K562 (cell line): ENCODE measurements at regions not wholly inside any gene's neighbourhood (a gene's known extent, or its start where the extent isn't known, plus 50 kb on each side); places are given as distances from the start of the nearest gene placed in this dataset.

ENCODE experiments used
- ATAC-seq: fragments of 200-7000 bp; cut with Tn5 transposase; 3 replicates; pipeline ENCODE4 v1.9.1; 2020; ENCODE audit warnings: moderate library complexity
- BruUV-seq: library from RNA; stranded (reverse); fragments of 400-500 nt; replicated peaks from 2 replicates; lab custom pipeline; 2021; lab: Mats Ljungman, UMichigan
- CTCF ChIA-PET: fragments of 300-600 bp; formaldehyde crosslinking; extraction: SDS; loops from one replicate; lab custom pipeline; 2021; ENCODE audit warnings: low intra/inter-chr PET ratio; lab: Yijun Ruan, JAX
- POLR2A ChIA-PET: fragments of 300-600, 350-650 bp; sonication (Branson Sonifier 250); formaldehyde crosslinking; extraction: SDS; loops from one replicate; lab custom pipeline; 2021; ENCODE audit warnings: antibody characterized with exemption, inconsistent platforms; lab: Yijun Ruan, JAX
- DNase-seq, 4 experiments: peaks; one replicate each; pipeline versions ENCODE4 v3.0.0 to v3.0.0-alpha.2; 2011 to 2018; ENCODE audit warnings: low spot score in 3 of 4, mixed read lengths in 3 of 4; ENCODE audit errors: extremely low read depth in 1 of 4
- FAIRE-seq: peaks from 2 replicates; lab custom pipeline; 2011; peaks lifted over from hg19 to GRCh38; lab: Jason Lieb, UNC
- H2AFZ ChIP-seq: 2 replicates; pipeline ENCODE4 v1.6.0; 2011; ENCODE audit warnings: low read depth, low read length, control low read depth, inconsistent platforms
- H3K27ac ChIP-seq: fragments of 200-600 bp; 3 replicates; pipeline ENCODE4 v1.8.0; 2011; ENCODE audit warnings: low read depth, mild to moderate bottlenecking, control low read depth, inconsistent platforms, low read length, moderate library complexity, mixed read lengths; ENCODE audit errors: extremely low read depth
- H3K27me3 ChIP-seq, 2 experiments: fragments of 300-600 bp in 1 of 2; 2 replicates in 1 of 2; 3 replicates in 1 of 2; pipeline versions ENCODE4 v1.6.0 to v1.8.0; 2011; ENCODE audit warnings: inconsistent platforms in 2 of 2, low read length in 2 of 2, mild to moderate bottlenecking in 1 of 2, mixed read lengths in 1 of 2, moderate library complexity in 1 of 2; ENCODE audit not compliant: control insufficient read depth in 2 of 2, insufficient read depth in 2 of 2
- H3K36me3 ChIP-seq: fragments of 300-600 bp; 3 replicates; pipeline ENCODE4 v1.8.0; 2011; ENCODE audit warnings: mild to moderate bottlenecking, low read length, inconsistent platforms; ENCODE audit not compliant: control insufficient read depth, insufficient read depth
- H3K4me1 ChIP-seq, 2 experiments: fragments of 200-600 bp in 1 of 2; replicated peaks in 1 of 2; 2 replicates in 1 of 2; 3 replicates in 1 of 2; pipeline versions ENCODE4 v1.5.1 to v1.8.0; 2011; ENCODE audit warnings: inconsistent platforms in 2 of 2, low read length in 2 of 2, mild to moderate bottlenecking in 1 of 2, mixed read lengths in 1 of 2, moderate library complexity in 1 of 2; ENCODE audit not compliant: control insufficient read depth in 2 of 2, insufficient read depth in 2 of 2
- H3K4me2 ChIP-seq: 2 replicates; pipeline ENCODE4 v1.6.1; 2011; ENCODE audit warnings: low read length, control low read depth, inconsistent platforms, mixed read lengths; ENCODE audit not compliant: insufficient read depth
- H3K4me3 ChIP-seq: fragments of 200-600 bp; sonication (generic), shearing (Covaris generic); 2 replicates; pipeline ENCODE4 v1.5.1; 2016; ENCODE audit warnings: control low read depth, inconsistent platforms
- H3K79me2 ChIP-seq: fragments of 200-600 bp; 3 replicates; pipeline ENCODE4 v1.8.0; 2011; ENCODE audit warnings: low read length, inconsistent platforms; ENCODE audit not compliant: control insufficient read depth, insufficient read depth
- H3K9ac ChIP-seq, 2 experiments: 2 replicates each; pipeline versions ENCODE4 v1.6.0 to v1.6.1; 2011; ENCODE audit warnings: low read depth in 2 of 2, low read length in 2 of 2, control low read depth in 1 of 2, inconsistent platforms in 1 of 2, mild to moderate bottlenecking in 1 of 2, mixed read lengths in 1 of 2; ENCODE audit not compliant: insufficient read depth in 1 of 2
- H3K9me1 ChIP-seq: one replicate; pipeline ENCODE4 v1.6.0; 2011; ENCODE audit warnings: inconsistent platforms, mild to moderate bottlenecking, low read length, moderate library complexity; ENCODE audit not compliant: control insufficient read depth, insufficient read depth
- H3K9me3 ChIP-seq: replicated peaks from 2 replicates; pipeline ENCODE4 v1.5.1; 2011; ENCODE audit warnings: low read depth, low read length, inconsistent platforms; ENCODE audit not compliant: control insufficient read depth, insufficient read depth
- H4K20me1 ChIP-seq: replicated peaks from 2 replicates; pipeline ENCODE4 v1.6.1; 2011; ENCODE audit warnings: low read length, inconsistent platforms, mixed read lengths; ENCODE audit not compliant: control insufficient read depth, insufficient read depth
- BRF1 ChIP-seq: IDR thresholded peaks from 3 replicates; pipeline ENCODE4 v1.6.1; 2011; ENCODE audit warnings: borderline replicate concordance, mild to moderate bottlenecking; ENCODE audit not compliant: insufficient read length; ENCODE audit errors: extremely low read depth
- CCNT2 ChIP-seq: IDR thresholded peaks from 2 replicates; pipeline ENCODE4 v1.6.1; 2011; ENCODE audit warnings: borderline replicate concordance, low read depth, mild to moderate bottlenecking, moderate library complexity, mixed read lengths, low read length; ENCODE audit not compliant: insufficient read length; ENCODE audit errors: extremely low read depth
- CEBPB ChIP-seq: fragments of 450-650 bp; IDR thresholded peaks from 2 replicates; pipeline ENCODE4 v1.6.1; 2016; ENCODE audit warnings: missing genetic modification characterization, missing compliant biosample characterization
- CEBPG ChIP-seq, 3 experiments: fragments of 200-800 bp in 1 of 3; sonication (Bioruptor generic) in 1 of 3; sonication (generic) in 1 of 3; formaldehyde crosslinking in 1 of 3; IDR thresholded peaks in 2 of 3; conservative IDR thresholded peaks in 1 of 3; 2 replicates each; pipeline versions ENCODE4 v1.6.1 to v1.8.0; 2016 to 2022; ENCODE audit warnings: missing compliant biosample characterization in 2 of 3, missing genetic modification characterization in 2 of 3, mild to moderate bottlenecking in 1 of 3, missing genetic modification reagents in 1 of 3
- KHSRP ChIP-seq: fragments of 450-650 bp; IDR thresholded peaks from 2 replicates; pipeline ENCODE4 v1.6.1; 2017
- MEIS2 ChIP-seq: fragments of 450-650 bp; IDR thresholded peaks from 2 replicates; pipeline ENCODE4 v1.6.1; 2014; ENCODE audit warnings: mild to moderate bottlenecking; ENCODE audit not compliant: partially characterized antibody
- PRMT5 ChIP-seq: sonication (generic); formaldehyde crosslinking; IDR thresholded peaks from 2 replicates; pipeline ENCODE4 v1.5.0; 2020; ENCODE audit warnings: missing genetic modification reagents
- SIX5 ChIP-seq, 2 experiments: IDR thresholded peaks; 2 replicates each; pipeline ENCODE4 v1.6.1; 2011; ENCODE audit warnings: low read length in 2 of 2, borderline replicate concordance in 1 of 2, low read depth in 1 of 2, mild to moderate bottlenecking in 1 of 2, moderate library complexity in 1 of 2; ENCODE audit not compliant: insufficient read depth in 1 of 2
- SUPT5H ChIP-seq: fragments of 450-650 bp; IDR thresholded peaks from 2 replicates; pipeline ENCODE4 v1.6.1; 2016
- TFAM ChIP-seq: fragments of 250-450 bp; sonication (Bioruptor Pico); conservative IDR thresholded peaks from 2 replicates; pipeline ENCODE4 v1.5.0; 2021; ENCODE audit warnings: mild to moderate bottlenecking, moderate library complexity
- ZNF175 ChIP-seq: fragments of 200-800 bp; sonication (Bioruptor generic); IDR thresholded peaks from 2 replicates; pipeline ENCODE4 v1.6.1; 2016; ENCODE audit warnings: low read depth, mild to moderate bottlenecking, missing genetic modification characterization, missing compliant biosample characterization
- WGBS: fragments of 100-300 bp; shearing (Covaris generic); methylation state at CpG from one replicate; pipeline ENCODE4 v1.1.6; 2016; ENCODE audit warnings: low coverage, mixed read lengths; ENCODE audit not compliant: insufficient coverage; ENCODE audit errors: missing lambda C conversion rate; 5-methylcytosine and 5-hydroxymethylcytosine counted together
- in situ Hi-C: fragments of 300-500 bp; cut with MboI; formaldehyde crosslinking; loops from 4 replicates; pipeline ENCODE4 v1.15.0; 2018; ENCODE audit warnings: inconsistent platforms, mixed read lengths
- intact Hi-C: fragments of 100-400 bp; cut with micrococcal nuclease; formaldehyde crosslinking; loops from 2 replicates; pipeline ENCODE4 v1.14.2; 2022
- TF ChIP-seq, protein P1 (sequence below): IDR thresholded peaks from 2 replicates; pipeline ENCODE4 v1.6.1; 2016; ENCODE audit warnings: missing genetic modification characterization, missing compliant biosample characterization

DNA sequence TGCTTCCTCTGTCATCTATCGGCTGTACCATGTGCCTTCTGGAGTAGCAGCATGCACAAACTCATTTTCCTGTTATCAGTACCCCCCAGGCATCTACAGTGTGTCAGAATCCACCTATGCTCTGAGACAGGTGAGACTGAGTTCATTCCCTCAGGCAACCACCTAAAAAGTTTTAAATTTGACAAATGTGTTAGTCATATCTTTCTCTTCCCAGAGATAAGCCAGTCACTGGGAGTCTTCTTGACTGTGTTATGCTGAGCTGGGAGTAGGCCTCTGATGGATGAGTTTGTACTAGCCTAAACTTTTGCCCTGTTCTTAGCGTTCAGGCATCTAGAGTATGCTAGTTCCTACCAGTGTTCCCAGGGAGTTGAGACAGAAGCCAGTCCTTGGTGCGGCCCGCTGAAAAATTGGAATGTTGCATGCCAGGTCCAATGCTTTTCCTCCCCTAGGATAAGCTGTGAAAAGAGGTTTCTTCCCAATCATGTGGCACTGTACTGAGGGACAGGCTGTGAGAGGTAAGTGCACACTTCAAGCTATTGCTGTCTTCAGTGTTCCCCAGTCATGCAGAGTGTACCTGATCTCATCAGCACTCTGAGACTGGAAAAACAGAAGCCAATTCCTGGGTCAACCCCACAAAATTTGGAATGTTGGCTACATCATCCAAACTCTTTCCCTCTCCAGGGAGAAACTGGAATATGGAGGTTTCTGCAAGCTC, 1202.3 kb downstream of the NCAM2 start (continued):
- TF ChIP-seq SUPT5H (no peak), PRMT5 (no peak), SIX5 (IDR thresholded peaks at IDR 0.05; ENCODE audit: borderline replicate concordance in 1 of 2, insufficient read depth in 1 of 2, low read depth in 1 of 2, low read length in 2 of 2) (no peak), KHSRP (no peak), MEIS2 (peak; percentile 5)

DNA sequence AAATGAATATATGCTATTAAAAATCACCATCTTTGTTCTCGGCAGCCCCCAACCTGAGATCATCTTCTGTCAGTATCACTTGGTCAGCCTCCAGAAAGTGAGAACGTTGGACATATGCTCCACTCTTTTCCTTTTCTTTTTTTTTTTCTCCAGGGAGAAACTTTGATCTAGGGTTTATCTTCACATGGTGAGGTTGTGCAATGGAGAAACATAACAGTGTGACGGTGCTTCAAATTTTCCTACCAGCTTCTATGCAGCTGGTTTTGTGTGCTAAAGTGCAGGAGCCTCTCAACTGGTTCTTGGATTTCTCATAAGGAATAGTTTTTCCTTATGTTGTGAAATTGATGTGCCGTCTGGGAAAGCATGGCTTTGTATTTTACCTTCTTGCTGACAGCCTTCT, 1202.9 kb downstream of the NCAM2 start:
- ChIA-PET CTCF (no interaction called here), POLR2A (interaction anchor here (1.0 kb wide), 1 partner anchor 9 kb away, joined by 3 read pairs; no protein-coding TSS in a partner anchor)
- Histone ChIP-seq H3K9ac (no peak overlapping the region), H3K4me2 (no peak overlapping the region), H3K9me3 (no peaks in the 10 kb centered on the region), H4K20me1 (no peaks in the 10 kb centered on the region), H3K9me1 (no peaks in the 10 kb centered on the region), H3K4me3 (no peak overlapping the region), H3K27me3 (no peaks in the 10 kb centered on the region), H3K79me2 (no peaks in the 10 kb centered on the region), H3K4me1 (peaks cover 0 to 10% of the 10 kb centered on the region in 2 experiments; a peak in 2 of 5 replicates), H2AFZ (peak overlapping the region; percentile 71), H3K36me3 (no peaks in the 10 kb centered on the region), H3K27ac (no peak overlapping the region)
- FAIRE-seq, result no peak
- ATAC-seq, result no peak; the same call in 2 of the 3 replicates
- intact Hi-C loops, result no loop called here
- BruUV-seq, result no TSS peak
- TF ChIP-seq CCNT2, result no peak
- TF ChIP-seq, protein P1, sequence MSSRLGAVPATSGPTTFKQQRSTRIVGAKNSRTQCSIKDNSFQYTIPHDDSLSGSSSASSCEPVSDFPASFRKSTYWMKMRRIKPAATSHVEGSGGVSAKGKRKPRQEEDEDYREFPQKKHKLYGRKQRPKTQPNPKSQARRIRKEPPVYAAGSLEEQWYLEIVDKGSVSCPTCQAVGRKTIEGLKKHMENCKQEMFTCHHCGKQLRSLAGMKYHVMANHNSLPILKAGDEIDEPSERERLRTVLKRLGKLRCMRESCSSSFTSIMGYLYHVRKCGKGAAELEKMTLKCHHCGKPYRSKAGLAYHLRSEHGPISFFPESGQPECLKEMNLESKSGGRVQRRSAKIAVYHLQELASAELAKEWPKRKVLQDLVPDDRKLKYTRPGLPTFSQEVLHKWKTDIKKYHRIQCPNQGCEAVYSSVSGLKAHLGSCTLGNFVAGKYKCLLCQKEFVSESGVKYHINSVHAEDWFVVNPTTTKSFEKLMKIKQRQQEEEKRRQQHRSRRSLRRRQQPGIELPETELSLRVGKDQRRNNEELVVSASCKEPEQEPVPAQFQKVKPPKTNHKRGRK (tag), result no peak
- TF ChIP-seq ZNF175 (CRISPR knock-in tag), result no peak
- no peak for TF ChIP-seq TFAM (CRISPR knock-in tag)
- TF ChIP-seq CEBPB (tag), result peak; percentile 76; the same call in 1 of the 2 replicates
- no peak for TF ChIP-seq BRF1
- no peak for TF ChIP-seq CEBPG (CRISPR knock-in tag; IDR thresholded peaks at IDR 0.05)
- 0 out of 4 replicates have a peak, but pooled peaks of 1 of the 2 experiments have one; percentile 15 for TF ChIP-seq CEBPG (tag; conservative IDR thresholded peaks at IDR 0.05 in 1 of 2, IDR thresholded peaks at IDR 0.05 in 1 of 2)
- DNase-seq, result no peak
- in situ Hi-C loops, result no loop called here
- 50% methylated on average over 4 of the region's 4 CpGs for WGBS
